ENCODE measurements at regions not wholly inside any gene's neighbourhood (a gene's known extent, or its start where the extent isn't known, plus 50 kb on each side); places are given as distances from the start of the nearest gene placed in this dataset.
A peak's percentile ranks its signal among the peaks of the same experiment; 100 is the strongest.

DNA sequence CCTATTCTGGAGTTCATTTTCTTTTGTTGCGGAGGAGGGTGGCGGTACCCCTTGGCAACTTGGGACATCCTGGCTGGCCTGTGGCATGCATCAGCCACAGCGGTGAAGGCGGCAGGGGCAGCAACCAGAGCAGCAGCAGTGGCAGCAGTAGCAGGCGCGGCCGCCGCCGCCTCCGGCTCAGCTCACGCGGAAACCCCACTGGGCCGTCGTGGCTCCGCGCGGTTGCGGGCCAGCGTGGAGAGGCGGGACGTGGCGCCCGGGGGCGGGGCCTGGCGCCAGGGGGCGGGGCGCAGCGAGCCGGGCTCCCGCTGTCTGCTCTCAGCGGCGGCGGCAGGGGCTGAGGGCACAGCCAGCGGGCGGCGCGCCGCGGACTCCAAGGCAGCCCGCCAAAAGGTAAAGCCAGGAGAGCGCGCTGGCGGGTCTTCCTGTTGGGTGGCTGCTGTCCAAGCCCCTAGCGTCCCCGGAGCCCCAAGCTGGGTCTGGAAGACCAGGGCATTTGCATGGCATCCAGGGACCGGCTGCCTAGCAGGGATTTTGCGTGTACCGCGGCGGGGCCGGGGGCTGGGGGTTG is 334.4 kb upstream of the THRB start:
- Mint-ChIP-seq H3K27ac (no peak overlapping the region), H3K4me1 (peaks cover 10% of the 10 kb centered on the region), H3K4me3 (peak overlapping the region; percentile 75), H3K9me3 (no peaks in the 10 kb centered on the region; the same call in 2 of the 3 replicates), H3K27me3 (ENCODE audit: insufficient read depth, low read depth, poor library complexity) (peaks cover 40% of the 10 kb centered on the region), H3K36me3 (ENCODE audit: low read depth) (no peaks in the 10 kb centered on the region)
- no peak overlapping the region for H3K27ac ChIP-seq (ENCODE audit: low read depth)
- H3K4me2 ChIP-seq, result peak overlapping the region; percentile 99
- H3K4me1 ChIP-seq (ENCODE audit: insufficient read depth), result peaks cover 7% of the 10 kb centered on the region
- no peaks in the 10 kb centered on the region for H3K36me3 ChIP-seq (ENCODE audit: insufficient read depth)
- no peaks in the 10 kb centered on the region for H3F3A ChIP-seq (replicated peaks; ENCODE audit: low read depth)
- no peaks in the 10 kb centered on the region for H3K79me2 ChIP-seq (replicated peaks; ENCODE audit: insufficient read depth)
- ATAC-seq (peak; percentile 86), DNase-seq (ENCODE audit: low spot score) (peak; percentile 72)
- H2AFZ ChIP-seq, result peak overlapping the region; percentile 78
- no peaks in the 10 kb centered on the region; the same call in 1 of the 2 replicates for H4K20me1 ChIP-seq (replicated peaks; ENCODE audit: insufficient read depth)
- peaks cover 4% of the 10 kb centered on the region; the same call in 1 of the 2 replicates for H3K9me2 ChIP-seq (ENCODE audit: insufficient read depth)
- H3K4me3 ChIP-seq, result peak overlapping the region; percentile 85
- no peak for TF ChIP-seq POLR2AphosphoS5 (IDR thresholded peaks at IDR 0.05; ENCODE audit: low read depth)
- peak in 1 of 2 experiments; percentile 27; a peak in 1 of 4 replicates for TF ChIP-seq CTCF (conservative IDR thresholded peaks at IDR 0.05; ENCODE audit: low read depth in 2 of 2)
- no peak for TF ChIP-seq EZH2 (IDR thresholded peaks at IDR 0.05; ENCODE audit: low read depth, unreplicated experiment)
- no peak for TF ChIP-seq JUNB (IDR thresholded peaks at IDR 0.05; ENCODE audit: unreplicated experiment)
- no peak for TF ChIP-seq ZNF331 (CRISPR knock-in tag; IDR thresholded peaks at IDR 0.05; ENCODE audit: low read depth)
- peaks cover 63% of the 10 kb centered on the region for H3K27me3 ChIP-seq (ENCODE audit: insufficient read depth)

DNA sequence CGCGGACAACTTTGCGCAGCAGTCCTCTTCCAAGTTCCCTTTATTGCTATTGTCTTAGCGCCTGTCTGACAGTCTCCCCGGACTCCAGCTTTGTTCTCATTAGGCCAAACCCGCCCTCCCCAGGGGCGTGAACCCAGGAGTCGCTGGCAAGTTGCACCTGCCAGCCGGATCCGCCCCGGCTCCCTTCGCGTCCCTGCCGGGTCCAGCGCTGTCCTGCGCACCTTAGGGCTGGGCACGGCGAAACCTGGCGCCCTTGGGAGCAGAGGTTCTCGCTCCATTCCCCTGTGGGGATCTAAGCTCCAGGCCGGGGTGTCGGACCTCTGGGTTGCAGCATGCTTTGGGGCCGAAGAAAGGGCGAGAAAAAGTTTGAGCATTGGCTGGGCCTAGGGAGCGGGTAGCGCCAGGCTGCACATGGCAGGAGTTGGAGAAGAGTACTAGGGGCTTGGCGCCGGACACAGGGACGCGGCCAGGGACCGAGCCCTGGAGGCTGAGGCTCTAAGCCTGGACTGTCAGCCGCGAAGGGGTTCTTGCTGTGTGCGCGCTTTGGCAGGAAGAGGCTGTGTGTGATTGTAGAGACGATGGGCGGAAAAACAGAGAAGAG is 335.1 kb upstream of the THRB start:
- ATAC-seq, result peak; percentile 77
- H3K27me3 Mint-ChIP-seq (ENCODE audit: insufficient read depth, low read depth, poor library complexity), result peaks cover 40% of the 10 kb centered on the region
- H3K79me2 ChIP-seq (replicated peaks; ENCODE audit: insufficient read depth), result no peaks in the 10 kb centered on the region
- H3F3A ChIP-seq (replicated peaks; ENCODE audit: low read depth), result no peaks in the 10 kb centered on the region
- no peak overlapping the region for H3K27ac ChIP-seq (ENCODE audit: low read depth)
- H2AFZ ChIP-seq, result peak overlapping the region; percentile 97
- H3K4me3 Mint-ChIP-seq, result peak overlapping the region; percentile 75
- H3K9me2 ChIP-seq (ENCODE audit: insufficient read depth), result peaks cover 4% of the 10 kb centered on the region; the same call in 1 of the 2 replicates
- peak; percentile 56 for DNase-seq (ENCODE audit: low spot score)
- H3K27ac Mint-ChIP-seq, result no peak overlapping the region
- H3K36me3 ChIP-seq (ENCODE audit: insufficient read depth), result no peaks in the 10 kb centered on the region
- peaks cover 7% of the 10 kb centered on the region for H3K4me1 ChIP-seq (ENCODE audit: insufficient read depth)
- peak overlapping the region; percentile 85 for H3K4me3 ChIP-seq
- no peaks in the 10 kb centered on the region; the same call in 2 of the 3 replicates for H3K9me3 Mint-ChIP-seq
- no peaks in the 10 kb centered on the region; the same call in 1 of the 2 replicates for H4K20me1 ChIP-seq (replicated peaks; ENCODE audit: insufficient read depth)
- TF ChIP-seq EZH2 (IDR thresholded peaks at IDR 0.05; ENCODE audit: low read depth, unreplicated experiment) (peak; percentile 50), POLR2AphosphoS5 (IDR thresholded peaks at IDR 0.05; ENCODE audit: low read depth) (no peak)
- peak overlapping the region; percentile 99 for H3K4me2 ChIP-seq
- H3K27me3 ChIP-seq (ENCODE audit: insufficient read depth), result peaks cover 63% of the 10 kb centered on the region
- no peaks in the 10 kb centered on the region for H3K36me3 Mint-ChIP-seq (ENCODE audit: low read depth)
- peaks cover 10% of the 10 kb centered on the region for H3K4me1 Mint-ChIP-seq
